GM19043 (cell line): ENCODE measurements at regions not wholly inside any gene's neighbourhood (a gene's known extent, or its start where the extent isn't known, plus 50 kb on each side); places are given as distances from the start of the nearest gene placed in this dataset.

ENCODE experiments used
- ATAC-seq: cut with Tn5 transposase; IDR thresholded peaks from one replicate; pipeline ENCODE4 v1.9.1; 2021; ENCODE audit warnings: low read depth; ENCODE audit not compliant: unreplicated experiment

DNA sequence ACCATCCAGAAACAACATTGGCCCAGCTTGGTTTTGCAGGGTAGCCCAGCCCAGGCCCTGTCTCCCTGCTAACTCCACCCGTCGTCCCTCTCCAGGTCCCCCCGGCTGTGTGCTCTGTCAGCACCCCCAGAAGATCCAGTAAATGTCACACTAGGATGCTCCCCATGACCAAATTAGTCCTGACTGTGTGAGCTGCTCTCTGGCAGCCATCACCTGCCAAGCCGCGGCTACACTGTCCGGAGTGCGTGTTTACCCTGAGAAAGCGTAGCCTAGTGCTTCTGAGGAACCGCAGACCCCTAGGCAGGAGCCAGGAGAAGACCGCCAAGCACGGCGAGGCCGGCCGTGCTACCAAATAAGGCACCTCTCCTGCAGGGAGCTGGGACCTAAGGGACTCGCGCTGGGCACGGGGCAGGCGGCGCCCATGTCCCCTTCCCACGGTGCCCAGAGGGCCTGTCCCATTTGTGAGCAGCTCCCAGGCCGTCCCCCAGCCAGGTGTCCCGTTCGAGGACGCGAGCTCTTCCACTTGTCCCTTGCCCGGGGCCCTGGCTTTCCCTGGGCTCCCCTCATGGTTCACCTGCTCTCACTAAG lies 849.9 kb downstream of the RNF144A start:
- ATAC-seq: no peak

- no peak for ATAC-seq
Observed at GRCh38 chr2:7767902-7768301, 850.7 kb downstream of the RNF144A start.

GRCh38 chr2:7771781-7772180 lies 854.6 kb downstream of the RNF144A start:
- ATAC-seq: no peak

- peak; percentile 53 for ATAC-seq
Observed at GRCh38 chr2:7773362-7774360, 856.4 kb downstream of the RNF144A start.

- no peak for ATAC-seq
Observed at GRCh38 chr2:7774481-7774880, 857.3 kb downstream of the RNF144A start.

DNA sequence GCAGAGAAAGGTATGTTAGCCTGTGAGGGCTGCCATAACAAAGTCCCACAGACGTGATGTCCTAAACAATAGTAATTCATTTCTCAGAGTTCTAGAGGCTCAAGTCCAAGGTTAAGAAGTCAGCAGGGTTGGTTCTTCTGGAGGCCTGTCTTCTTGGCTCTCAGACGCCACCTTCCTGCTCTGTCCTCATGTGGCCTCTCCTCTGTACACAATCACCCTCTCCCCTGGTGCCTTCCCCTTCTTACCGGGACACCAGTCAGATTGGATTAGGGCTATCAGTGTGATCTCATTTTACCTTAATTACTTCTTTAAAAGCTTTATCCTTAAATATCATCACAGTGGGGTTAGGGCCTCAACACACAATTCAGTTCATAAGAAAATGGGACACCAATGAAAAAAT lies 860.5 kb downstream of the RNF144A start:
- ATAC-seq: no peak

DNA sequence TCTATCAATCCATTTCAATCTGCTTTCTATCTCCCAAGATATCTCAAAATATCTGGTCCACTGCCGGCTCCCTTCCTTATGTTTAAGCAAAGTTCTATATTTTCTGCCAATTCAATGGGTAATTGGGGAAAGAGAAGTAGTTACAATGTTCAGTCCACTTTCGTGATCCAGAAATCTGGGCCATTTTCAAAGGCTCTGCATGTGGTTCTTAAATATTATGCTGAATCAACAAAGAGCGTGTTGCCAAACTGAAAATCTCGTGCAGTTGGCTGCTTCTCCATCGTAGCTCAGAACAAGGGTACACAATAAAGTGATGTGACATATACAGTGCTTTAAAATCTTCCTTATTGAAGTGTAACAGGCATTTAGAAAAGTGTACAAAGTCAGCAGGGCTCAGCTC lies 863.1 kb downstream of the RNF144A start:
- ATAC-seq: no peak

- no peak for ATAC-seq
Observed at GRCh38 chr2:7785700-7786099, 868.5 kb downstream of the RNF144A start.

DNA sequence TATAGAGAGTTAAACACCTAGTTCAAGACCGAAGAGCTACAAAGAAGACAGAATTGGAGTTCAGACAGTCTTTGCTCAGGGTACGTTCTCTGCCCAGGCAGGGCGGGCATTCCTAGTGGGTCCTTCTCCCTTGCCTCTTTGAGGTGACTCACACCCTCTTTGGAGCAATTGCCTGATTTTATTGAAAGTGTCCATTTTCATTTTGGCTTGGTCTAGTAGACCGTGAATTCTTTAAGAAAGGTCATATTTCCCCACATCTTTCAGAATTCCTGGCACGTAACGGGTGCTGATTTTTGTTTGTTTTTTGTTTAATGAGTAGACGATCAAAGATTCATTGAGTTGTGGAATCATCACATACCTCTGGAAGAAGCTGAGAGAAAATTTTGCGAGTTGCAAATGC lies 871.5 kb downstream of the RNF144A start:
- ATAC-seq: no peak

- ATAC-seq: no peak
Observed at GRCh38 chr2:7792031-7792651, 874.9 kb downstream of the RNF144A start.

- no peak for ATAC-seq
Observed at GRCh38 chr2:7795778-7796563, 878.8 kb downstream of the RNF144A start.

GRCh38 chr2:7800031-7800430 lies 881.8 kb upstream of the ID2 start:
- ATAC-seq: no peak

DNA sequence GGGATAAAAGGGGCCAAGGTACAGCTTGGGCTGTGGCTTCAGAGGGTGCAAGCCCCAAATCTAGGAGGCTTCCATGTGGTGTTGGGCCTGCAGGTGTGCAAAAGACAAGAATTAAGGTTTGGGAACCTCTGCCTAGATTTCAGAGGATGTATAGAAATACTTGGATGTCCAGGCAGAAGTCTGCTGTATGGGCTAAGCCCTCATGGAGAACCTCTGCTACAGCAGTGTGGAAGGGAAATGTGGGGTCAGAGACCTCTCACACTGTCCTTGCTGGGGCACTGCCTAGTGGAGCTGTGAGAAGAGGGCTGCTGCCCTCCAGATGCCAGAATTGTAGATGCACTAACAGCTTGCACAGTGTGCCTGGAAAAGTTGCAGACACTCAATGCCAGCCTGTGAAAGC lies 880.6 kb upstream of the ID2 start:
- ATAC-seq: no peak

DNA sequence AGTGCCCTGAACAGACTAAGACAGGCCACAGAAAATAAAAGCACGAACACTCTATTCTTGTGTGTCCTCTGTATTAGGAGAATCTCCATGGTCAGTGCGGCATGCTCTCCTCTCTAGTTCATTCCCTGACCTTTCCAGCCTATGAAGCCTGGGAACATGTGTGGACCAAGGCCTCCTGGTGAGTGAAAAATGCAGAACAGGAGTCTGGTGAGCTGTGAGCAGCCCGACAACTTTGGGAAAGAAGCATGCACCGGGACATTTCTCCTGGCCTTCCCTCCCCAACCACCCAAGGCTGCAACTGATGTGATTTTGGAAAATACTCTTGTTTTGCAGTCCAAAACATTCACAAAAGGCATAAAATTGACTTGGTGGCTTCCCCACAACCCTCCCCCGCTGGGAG lies 878.3 kb upstream of the ID2 start:
- no peak for ATAC-seq

DNA sequence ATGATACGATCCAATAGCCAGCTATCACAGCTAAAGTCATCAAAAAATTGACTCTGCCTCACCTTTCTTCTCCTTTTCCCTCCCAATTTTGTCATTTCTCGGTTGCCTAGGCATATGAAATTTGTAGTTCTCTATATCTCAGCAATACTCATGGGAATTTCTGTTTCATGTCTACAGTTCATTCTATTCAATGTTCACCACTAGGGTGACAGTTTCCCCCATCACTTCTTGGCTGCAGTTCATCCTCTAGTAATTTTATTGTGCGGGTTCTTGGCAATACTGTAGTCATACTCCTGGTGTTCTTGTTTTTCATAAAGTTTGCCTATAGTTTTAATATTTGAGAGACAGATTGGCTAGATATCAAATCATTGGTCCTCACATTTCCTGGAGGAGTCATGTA lies 872.2 kb upstream of the ID2 start:
- no peak for ATAC-seq

DNA sequence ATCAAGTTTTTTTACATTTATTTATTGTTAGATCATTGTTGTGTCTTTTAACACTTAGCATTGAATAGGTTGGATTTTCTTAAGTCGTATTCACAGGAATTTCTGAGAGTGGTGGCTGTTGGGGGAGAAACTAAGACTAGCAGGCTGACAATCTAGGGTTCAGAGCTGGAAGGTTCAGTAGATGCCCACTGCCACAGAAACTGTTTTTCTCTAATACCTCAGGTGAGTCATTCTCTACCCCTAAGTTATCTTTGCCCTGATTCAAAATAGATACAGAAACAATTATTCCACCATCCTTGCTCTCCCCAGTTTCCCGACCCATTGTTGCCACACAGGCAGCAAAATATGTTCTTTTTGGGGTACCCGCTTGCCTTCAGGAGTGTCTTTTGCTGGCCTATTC lies 870.8 kb upstream of the ID2 start:
- ATAC-seq: no peak

DNA sequence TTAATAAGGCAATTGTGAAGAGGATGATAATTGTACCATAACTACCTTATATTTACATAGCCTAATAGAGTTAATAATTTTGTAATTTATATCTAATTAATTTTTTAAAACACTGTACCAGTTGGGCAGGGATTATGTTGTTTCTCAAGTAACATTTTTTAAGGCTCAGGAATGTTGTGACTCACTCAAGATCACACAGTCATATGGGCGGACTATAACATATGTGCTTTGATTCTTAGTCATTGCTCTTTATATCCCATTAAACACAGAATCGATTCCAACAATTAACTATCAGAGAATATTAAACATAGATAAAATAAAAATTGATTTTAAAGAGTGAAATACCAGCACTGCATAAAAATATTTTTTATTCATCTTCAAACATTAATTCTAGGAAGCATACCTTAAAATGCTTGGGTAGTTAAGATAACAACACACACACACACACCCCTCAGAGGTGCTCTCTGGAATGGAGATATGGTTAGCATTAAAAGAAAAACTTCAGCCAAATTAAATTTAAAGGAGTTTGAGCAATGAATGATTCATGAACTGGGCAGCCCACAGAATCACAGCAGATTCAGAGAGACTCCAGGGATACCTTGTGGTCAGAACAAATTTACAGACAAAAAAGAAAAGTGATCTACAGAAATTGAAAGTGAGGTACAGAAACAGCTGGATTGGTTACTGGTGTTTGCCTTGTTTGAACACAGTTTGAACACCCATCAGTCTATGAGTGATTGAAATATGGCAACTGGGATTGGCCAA lies 869.4 kb upstream of the ID2 start:
- no peak for ATAC-seq

DNA sequence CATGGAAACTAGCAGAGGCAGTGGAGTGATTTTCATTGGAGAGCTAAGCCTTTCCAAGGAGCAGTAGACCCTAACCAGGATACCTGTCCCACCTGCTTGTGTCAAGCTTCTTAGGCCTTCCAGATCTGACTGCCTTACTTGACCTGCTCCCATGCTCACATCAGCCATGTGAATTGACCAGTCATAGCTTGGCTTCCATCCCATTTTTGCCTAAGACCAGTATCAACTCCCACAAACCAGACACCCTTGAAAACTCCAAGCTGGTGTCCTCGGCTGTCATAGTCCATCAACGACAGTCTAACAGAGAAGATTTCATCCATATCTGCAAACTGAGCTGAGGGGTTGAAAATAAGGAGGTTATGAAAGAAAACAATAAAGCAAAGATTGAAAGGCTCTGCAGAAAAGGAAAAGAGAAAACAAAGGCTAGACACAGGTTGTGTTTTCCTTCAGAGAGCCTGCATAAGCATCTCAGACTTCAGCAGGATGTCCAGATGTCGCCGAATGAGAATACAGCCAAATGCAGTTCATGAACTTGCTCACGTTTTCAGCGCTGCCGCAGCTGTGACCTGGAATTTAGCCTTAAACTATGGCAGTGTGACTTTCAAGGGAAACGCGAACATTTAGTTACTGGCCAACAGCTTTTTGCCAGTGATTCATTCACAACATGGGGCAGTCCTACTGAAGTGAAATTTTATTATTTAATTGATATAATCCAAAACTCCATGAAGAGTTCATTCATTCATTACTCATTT lies 868.1 kb upstream of the ID2 start:
- ATAC-seq: no peak

DNA sequence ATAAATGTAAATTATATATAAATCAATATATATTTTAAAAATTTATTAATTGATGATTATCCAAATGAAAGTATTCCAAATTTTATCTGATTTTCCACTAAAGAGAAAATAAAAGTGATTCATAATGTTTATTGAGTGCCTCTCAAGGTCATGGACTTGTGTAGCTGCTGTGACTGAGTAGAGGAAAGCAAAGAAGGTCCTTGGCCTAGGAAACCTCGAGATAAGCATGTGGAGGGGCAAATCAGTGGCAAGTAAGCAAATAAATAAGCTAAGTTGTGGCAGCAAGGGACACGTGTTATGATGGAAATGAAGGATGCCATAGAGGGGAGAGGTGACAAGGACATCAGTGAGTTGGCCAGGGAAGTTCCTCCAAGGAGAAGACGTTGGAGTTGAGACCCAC lies 866.1 kb upstream of the ID2 start:
- no peak for ATAC-seq
